Stomach (tissue), 8 donors: ENCODE measurements at regions not wholly inside any gene's neighbourhood (a gene's known extent, or its start where the extent isn't known, plus 50 kb on each side); places are given as distances from the start of the nearest gene placed in this dataset.

Experiments
- DNase-seq, 2 donors: peaks; one replicate each; pipeline versions ENCODE4 v3.0.0 to v3.0.0-alpha.2; 2013 to 2019
- H3K27ac ChIP-seq, 5 donors: fragments of 200-600 bp in 4 of 5; sonication (generic) in 4 of 5; one replicate each; pipeline ENCODE4 v1.5.1; 2013 to 2019; ENCODE audit warnings: mild to moderate bottlenecking in 1 of 5, moderate library complexity in 1 of 5
- H3K27me3 ChIP-seq, 3 donors: fragments of 200-600 bp; sonication (generic); one replicate each; pipeline ENCODE4 v1.5.1; 2017 to 2019; ENCODE audit warnings: mixed run types in 1 of 3
- H3K36me3 ChIP-seq, 4 donors: fragments of 200-600 bp; sonication (generic); 1 replicate in 3 of 4; 2 replicates in 1 of 4; pipeline ENCODE4 v1.5.1; 2016 to 2019
- H3K4me1 ChIP-seq, 4 donors: fragments of 200-600 bp; sonication (generic); one replicate each; pipeline ENCODE4 v1.5.1; 2016 to 2019
- H3K4me3 ChIP-seq, 4 donors: fragments of 200-600 bp; sonication (generic) in 3 of 4; one replicate each; pipeline ENCODE4 v1.5.1; 2016 to 2019; ENCODE audit warnings: mild to moderate bottlenecking in 1 of 4
- H3K9me3 ChIP-seq, 4 donors: fragments of 200-600 bp; sonication (generic); one replicate each; pipeline ENCODE4 v1.5.1; 2016 to 2019
- CTCF ChIP-seq, 7 experiments: fragments of 450-650 bp in 4 of 7; fragments of 200-600 bp in 3 of 7; sonication (generic) in 3 of 7; IDR thresholded peaks; one replicate each; pipeline ENCODE4 v1.5.1; 2016 to 2019; ENCODE audit warnings: antibody characterized with exemption in 7 of 7, control low read depth in 2 of 7, mild to moderate bottlenecking in 1 of 7
- EP300 ChIP-seq: sonication (generic); formaldehyde crosslinking; IDR thresholded peaks from one replicate; pipeline ENCODE4 v1.6.1; 2017; ENCODE audit warnings: antibody characterized with exemption
- POLR2A ChIP-seq, 4 donors: fragments of 450-650 bp; IDR thresholded peaks; one replicate each; pipeline ENCODE4 v1.6.1; 2016; ENCODE audit warnings: antibody characterized with exemption in 4 of 4, control low read depth in 2 of 4, mild to moderate bottlenecking in 1 of 4, moderate library complexity in 1 of 4
- POLR2AphosphoS5 ChIP-seq, 3 donors: sonication (generic); formaldehyde crosslinking; IDR thresholded peaks; one replicate each; pipeline ENCODE4 v1.6.1; 2016; ENCODE audit warnings: antibody characterized with exemption in 3 of 3
- WGBS, 5 donors: extraction: QIAGEN DNeasy Blood & Tissue Kit in 3 of 5; methylation state at CpG; one replicate each; pipeline versions ENCODE4 v1.1.5 to v1.1.7; 2013 to 2018; 5-methylcytosine and 5-hydroxymethylcytosine counted together
- intact Hi-C: fragments of 100-400 bp; cut with DNase I; formaldehyde crosslinking; loops from one replicate; pipeline ENCODE4 v1.15.1; 2023; ENCODE audit warnings: low total_unique reads
- donor health status: healthy with polysubstance abuse.
- donor health status: Bipolar disorder and iron deficiency.
- donor health status: healthy.

- TF ChIP-seq POLR2AphosphoS5 (IDR thresholded peaks at IDR 0.05) (no peak), CTCF (IDR thresholded peaks at IDR 0.05) (no peak), EP300 (no peak), POLR2A (IDR thresholded peaks at IDR 0.05) (no peak)
- Histone ChIP-seq H3K9me3 (no peaks in the 10 kb centered on the region), H3K4me3 (no peak overlapping the region), H3K36me3 (no peaks in the 10 kb centered on the region), H3K4me1 (no peaks in the 10 kb centered on the region), H3K27ac (no peak overlapping the region), H3K27me3 (no peaks in the 10 kb centered on the region)
- DNase-seq: no peak
- intact Hi-C loops: no loop called here
These were observed 155.3 kb upstream of the AKR1E2 start for GRCh38 chr10:4670737-4671136.

GRCh38 chr10:4669585-4669984 is 156.4 kb upstream of the AKR1E2 start:
- H3K4me1 ChIP-seq: peaks cover 0 to 3% (median 2%) of the 10 kb centered on the region in 4 donors
- no peaks in the 10 kb centered on the region for H3K36me3 ChIP-seq
- intact Hi-C loops: no loop called here
- TF ChIP-seq POLR2AphosphoS5 (IDR thresholded peaks at IDR 0.05): no peak
- no peak for TF ChIP-seq POLR2A (IDR thresholded peaks at IDR 0.05)
- no peak for TF ChIP-seq EP300
- no peak for TF ChIP-seq CTCF (IDR thresholded peaks at IDR 0.05)
- H3K27ac ChIP-seq: no peak overlapping the region
- H3K9me3 ChIP-seq: no peaks in the 10 kb centered on the region
- H3K27me3 ChIP-seq: no peaks in the 10 kb centered on the region
- H3K4me3 ChIP-seq: no peak overlapping the region
- no peak for DNase-seq
- 79 to 87% (median 83%) methylated on average over 2 of the region's 2 CpGs for WGBS, 5 donors

GRCh38 chr10:4663162-4663992 is 162.6 kb upstream of the AKR1E2 start:
- intact Hi-C loops: no loop called here
- H3K27ac ChIP-seq: peak overlapping the region; percentile 74 to 89 (median 87)
- WGBS, 5 donors: 12 to 29% (median 19%) methylated on average over 9 of the region's 9 CpGs

GRCh38 chr10:4662576-4663161 is 163.3 kb upstream of the AKR1E2 start:
- Histone ChIP-seq H3K4me1 (peaks cover 23 to 45% (median 35%) of the 10 kb centered on the region in 4 donors), H3K4me3 (no peak overlapping the region), H3K27ac (peak overlapping the region; percentile 74 to 89 (median 87)), H3K27me3 (no peaks in the 10 kb centered on the region), H3K9me3 (no peaks in the 10 kb centered on the region), H3K36me3 (no peaks in the 10 kb centered on the region)
- intact Hi-C loops: no loop called here
- TF ChIP-seq POLR2A (IDR thresholded peaks at IDR 0.05): no peak
- TF ChIP-seq POLR2AphosphoS5 (IDR thresholded peaks at IDR 0.05): peak in 1 of 3 donors; percentile 14
- no peak for TF ChIP-seq CTCF (IDR thresholded peaks at IDR 0.05)
- no peak for DNase-seq
- 57 to 71% (median 66%) methylated on average over 9 of the region's 9 CpGs for WGBS, 5 donors

More at GRCh38 chr10:4663162-4663992, 162.6 kb upstream of the AKR1E2 start:
- no peaks in the 10 kb centered on the region for H3K9me3 ChIP-seq
- peak; percentile 53 to 92 for DNase-seq
- H3K4me3 ChIP-seq: no peak overlapping the region
- H3K36me3 ChIP-seq: no peaks in the 10 kb centered on the region
- peak; percentile 91 to 100 (median 98) for TF ChIP-seq POLR2AphosphoS5 (IDR thresholded peaks at IDR 0.05)
- peak; percentile 86 for TF ChIP-seq EP300
- TF ChIP-seq CTCF (IDR thresholded peaks at IDR 0.05): no peak
- H3K27me3 ChIP-seq: no peaks in the 10 kb centered on the region
- H3K4me1 ChIP-seq: peaks cover 23 to 45% (median 35%) of the 10 kb centered on the region in 4 donors
